H1 (cell line): ENCODE measurements at regions not wholly inside any gene's neighbourhood (a gene's known extent, or its start where the extent isn't known, plus 50 kb on each side); places are given as distances from the start of the nearest gene placed in this dataset.

Source experiments
- ATF3 ChIP-seq: IDR thresholded peaks from 2 replicates; pipeline ENCODE4 v1.6.1; 2011; ENCODE audit warnings: low read depth, mild to moderate bottlenecking, low read length; ENCODE audit not compliant: insufficient read depth
- BCL11A ChIP-seq, 2 experiments: IDR thresholded peaks; one replicate each; pipeline ENCODE4 v1.6.1; 2011; ENCODE audit warnings: low read depth in 2 of 2, low read length in 2 of 2, mild to moderate bottlenecking in 2 of 2
- CHD1 ChIP-seq: IDR thresholded peaks from 2 replicates; pipeline ENCODE4 v1.6.1; 2012; ENCODE audit warnings: low read depth, low read length, improper control_type of control experiment
- CREB1 ChIP-seq: IDR thresholded peaks from 2 replicates; pipeline ENCODE4 v1.6.1; 2012; ENCODE audit warnings: inconsistent platforms
- EP300 ChIP-seq, 2 experiments: IDR thresholded peaks; 1 replicate in 1 of 2; 2 replicates in 1 of 2; pipeline ENCODE4 v1.6.1; 2011 to 2012; ENCODE audit warnings: low read depth in 2 of 2, low read length in 2 of 2, mild to moderate bottlenecking in 2 of 2, borderline replicate concordance in 1 of 2, inconsistent platforms in 1 of 2, moderate library complexity in 1 of 2
- POLR2A ChIP-seq, 2 experiments: IDR thresholded peaks; 1 replicate in 1 of 2; 2 replicates in 1 of 2; pipeline ENCODE4 v1.6.1; 2011; ENCODE audit warnings: low read depth in 2 of 2, low read length in 2 of 2, mild to moderate bottlenecking in 2 of 2; ENCODE audit errors: control extremely low read depth in 1 of 2
- POLR2AphosphoS5 ChIP-seq: IDR thresholded peaks from 2 replicates; pipeline ENCODE4 v1.6.1; 2011; ENCODE audit warnings: low read depth, low read length
- TAF7 ChIP-seq: optimal IDR thresholded peaks from 2 replicates; pipeline ENCODE3; 2011; ENCODE audit warnings: low read depth, mild to moderate bottlenecking, inconsistent platforms, low read length, moderate library complexity, borderline replicate concordance
- TF ChIP-seq, protein P1 (sequence below), 3 experiments: IDR thresholded peaks; 1 replicate in 2 of 3; 2 replicates in 1 of 3; pipeline versions ENCODE4 v1.5.1 to v1.6.1; 2011; ENCODE audit warnings: low read length in 3 of 3, mild to moderate bottlenecking in 3 of 3, inconsistent platforms in 2 of 3, low read depth in 1 of 3, moderate library complexity in 1 of 3; ENCODE audit not compliant: insufficient read depth in 1 of 3; ENCODE audit errors: control extremely low read depth in 1 of 3

DNA sequence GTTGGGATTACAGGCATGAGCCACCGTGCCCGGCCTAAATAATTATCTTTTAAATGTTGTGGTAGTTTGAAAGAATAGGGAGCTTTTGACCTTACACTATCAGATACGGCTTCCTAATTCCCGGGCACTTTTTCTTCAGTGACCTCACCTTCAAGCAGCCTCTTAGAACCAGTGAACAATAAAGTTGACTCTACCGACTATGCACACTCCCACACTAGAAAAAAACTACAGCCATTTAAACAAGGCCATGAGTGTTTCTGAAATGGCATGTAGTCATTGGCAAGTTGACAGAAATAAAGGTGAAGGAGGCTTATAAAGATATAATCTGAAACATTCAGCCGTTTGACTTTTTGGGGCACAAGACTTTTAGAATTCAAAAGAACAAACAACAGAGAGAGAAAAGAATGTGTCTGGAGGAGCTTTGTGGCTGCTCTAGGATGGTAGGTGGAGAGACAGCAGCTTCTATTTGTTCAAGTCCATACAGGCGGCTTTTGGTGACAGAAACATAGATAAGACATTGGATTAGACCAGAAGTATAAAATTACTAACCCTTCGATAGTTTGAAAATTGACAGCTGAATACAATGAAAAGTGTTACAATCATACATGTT lies 75.2 kb downstream of the GJA1 start:
- TF ChIP-seq TAF7 (no peak), POLR2A (IDR thresholded peaks at IDR 0.05; ENCODE audit: control extremely low read depth in 1 of 2, low read depth in 2 of 2, low read length in 2 of 2) (no peak), CHD1 (no peak), ATF3 (no peak), BCL11A (IDR thresholded peaks at IDR 0.05; ENCODE audit: low read depth in 2 of 2, low read length in 2 of 2) (no peak), POLR2AphosphoS5 (no peak), CREB1 (no peak), EP300 (IDR thresholded peaks at IDR 0.05; ENCODE audit: borderline replicate concordance in 1 of 2, low read depth in 2 of 2, low read length in 2 of 2) (no peak)
- TF ChIP-seq, protein P1, sequence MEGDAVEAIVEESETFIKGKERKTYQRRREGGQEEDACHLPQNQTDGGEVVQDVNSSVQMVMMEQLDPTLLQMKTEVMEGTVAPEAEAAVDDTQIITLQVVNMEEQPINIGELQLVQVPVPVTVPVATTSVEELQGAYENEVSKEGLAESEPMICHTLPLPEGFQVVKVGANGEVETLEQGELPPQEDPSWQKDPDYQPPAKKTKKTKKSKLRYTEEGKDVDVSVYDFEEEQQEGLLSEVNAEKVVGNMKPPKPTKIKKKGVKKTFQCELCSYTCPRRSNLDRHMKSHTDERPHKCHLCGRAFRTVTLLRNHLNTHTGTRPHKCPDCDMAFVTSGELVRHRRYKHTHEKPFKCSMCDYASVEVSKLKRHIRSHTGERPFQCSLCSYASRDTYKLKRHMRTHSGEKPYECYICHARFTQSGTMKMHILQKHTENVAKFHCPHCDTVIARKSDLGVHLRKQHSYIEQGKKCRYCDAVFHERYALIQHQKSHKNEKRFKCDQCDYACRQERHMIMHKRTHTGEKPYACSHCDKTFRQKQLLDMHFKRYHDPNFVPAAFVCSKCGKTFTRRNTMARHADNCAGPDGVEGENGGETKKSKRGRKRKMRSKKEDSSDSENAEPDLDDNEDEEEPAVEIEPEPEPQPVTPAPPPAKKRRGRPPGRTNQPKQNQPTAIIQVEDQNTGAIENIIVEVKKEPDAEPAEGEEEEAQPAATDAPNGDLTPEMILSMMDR (IDR thresholded peaks at IDR 0.05; ENCODE audit: control extremely low read depth in 1 of 3, insufficient read depth in 1 of 3, low read depth in 1 of 3, low read length in 3 of 3) = no peak
